ENCODE measurements at regions not wholly inside any gene's neighbourhood (a gene's known extent, or its start where the extent isn't known, plus 50 kb on each side); places are given as distances from the start of the nearest gene placed in this dataset.
"Not testable (repeated sequence)": the region's sequence is repeated elsewhere in the genome, so short reads cannot be mapped to it uniquely, and the experiment has no call there.

GRCh38 chr2:53536583-53537361 is 230.8 kb upstream of the CHAC2 start:
- no peak for DNase-seq (ENCODE audit: low spot score)

- no peak for DNase-seq (ENCODE audit: low spot score)
Observed at GRCh38 chr2:53535234-53535840, 232.3 kb upstream of the CHAC2 start.

GRCh38 chr2:53530126-53530525 is 237.5 kb upstream of the CHAC2 start:
- no peak for DNase-seq (ENCODE audit: low spot score)

- DNase-seq (ENCODE audit: low spot score) = no peak
Observed at GRCh38 chr2:53527056-53527455, 240.5 kb upstream of the CHAC2 start.

- no peak for DNase-seq (ENCODE audit: low spot score)
Observed at GRCh38 chr2:53519918-53520841, 247.4 kb upstream of the CHAC2 start.

- no peak for DNase-seq (ENCODE audit: low spot score)
Observed at GRCh38 chr2:53517406-53517805, 250.2 kb upstream of the CHAC2 start.

GRCh38 chr2:53516650-53517049 is 251.0 kb upstream of the CHAC2 start:
- no peak for DNase-seq (ENCODE audit: low spot score)

GRCh38 chr2:53515435-53516332 is 251.9 kb upstream of the CHAC2 start:
- no peak for DNase-seq (ENCODE audit: low spot score)

- no peak for DNase-seq (ENCODE audit: low spot score)
Observed at GRCh38 chr2:53513167-53513666, 254.4 kb upstream of the CHAC2 start.

GRCh38 chr2:53512071-53512826 is 255.4 kb upstream of the CHAC2 start:
- DNase-seq (ENCODE audit: low spot score) = no peak

- DNase-seq (ENCODE audit: low spot score) = no peak
Observed at GRCh38 chr2:53511549-53511948, 256.1 kb upstream of the CHAC2 start.

- no peak for DNase-seq (ENCODE audit: low spot score)
Observed at GRCh38 chr2:53510401-53510800, 257.2 kb upstream of the CHAC2 start.

GRCh38 chr2:53509831-53510388 is 257.7 kb upstream of the CHAC2 start:
- DNase-seq (ENCODE audit: low spot score) = no peak

- no peak for DNase-seq (ENCODE audit: low spot score)
Observed at GRCh38 chr2:53508667-53509066, 258.9 kb upstream of the CHAC2 start.

GRCh38 chr2:53507070-53507469 is 260.5 kb upstream of the CHAC2 start:
- DNase-seq (ENCODE audit: low spot score) = not testable (repeated sequence)

- no peak for DNase-seq (ENCODE audit: low spot score)
Observed at GRCh38 chr2:53505826-53506225, 261.8 kb upstream of the CHAC2 start.

- no peak for DNase-seq (ENCODE audit: low spot score)
Observed at GRCh38 chr2:53504507-53504906, 263.1 kb upstream of the CHAC2 start.

- no peak for DNase-seq (ENCODE audit: low spot score)
Observed at GRCh38 chr2:53500181-53500580, 267.4 kb upstream of the CHAC2 start.

- DNase-seq (ENCODE audit: low spot score) = no peak
Observed at GRCh38 chr2:53498210-53498609, 269.4 kb upstream of the CHAC2 start.

GRCh38 chr2:53497020-53497419 is 270.6 kb upstream of the CHAC2 start:
- DNase-seq (ENCODE audit: low spot score) = no peak
